ENCODE measurements at regions not wholly inside any gene's neighbourhood (a gene's known extent, or its start where the extent isn't known, plus 50 kb on each side); places are given as distances from the start of the nearest gene placed in this dataset.

GRCh38 chr9:78606001-78606379, 309.1 kb downstream of the PSAT1 start:
- no peak for DNase-seq

- DNase-seq, result no peak
Observed at GRCh38 chr9:78607853-78608252, 310.9 kb downstream of the PSAT1 start.

GRCh38 chr9:78609450-78609849, 312.5 kb downstream of the PSAT1 start:
- DNase-seq, result no peak

- peak; percentile 90 for DNase-seq
Observed at GRCh38 chr9:78612091-78612490, 315.2 kb downstream of the PSAT1 start.

DNA sequence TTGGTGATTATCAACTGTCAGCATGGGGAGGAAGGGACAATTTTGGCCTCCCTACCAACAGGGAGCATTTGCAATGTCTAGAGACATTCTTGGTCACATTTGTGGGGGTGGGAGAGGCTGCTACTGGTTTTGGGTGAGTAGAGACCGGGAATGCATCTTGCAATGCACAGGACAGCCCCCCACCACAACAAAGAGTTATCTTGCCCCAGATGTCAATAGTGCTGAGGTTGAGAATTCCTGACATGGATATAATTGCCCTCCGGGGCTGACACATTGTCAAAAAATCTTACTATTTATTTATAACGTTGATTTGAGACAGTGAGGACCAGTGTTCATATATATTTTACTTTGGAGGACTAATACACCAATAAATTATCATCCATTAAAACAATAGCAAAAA, 316.1 kb downstream of the PSAT1 start:
- DNase-seq, result peak; percentile 86

- peak; percentile 46 for DNase-seq
Observed at GRCh38 chr9:78614892-78615291, 318.0 kb downstream of the PSAT1 start.

GRCh38 chr9:78615372-78615771, 318.4 kb downstream of the PSAT1 start:
- peak; percentile 81 for DNase-seq

GRCh38 chr9:78618735-78619134, 321.8 kb downstream of the PSAT1 start:
- DNase-seq, result no peak

- peak; percentile 71 for DNase-seq
Observed at GRCh38 chr9:78620303-78620702, 323.4 kb downstream of the PSAT1 start.

GRCh38 chr9:78620764-78621163, 323.8 kb downstream of the PSAT1 start:
- DNase-seq, result peak; percentile 93

GRCh38 chr9:78622126-78622525, 325.2 kb downstream of the PSAT1 start:
- no peak for DNase-seq

GRCh38 chr9:78626971-78627370, 330.0 kb downstream of the PSAT1 start:
- DNase-seq, result no peak

DNA sequence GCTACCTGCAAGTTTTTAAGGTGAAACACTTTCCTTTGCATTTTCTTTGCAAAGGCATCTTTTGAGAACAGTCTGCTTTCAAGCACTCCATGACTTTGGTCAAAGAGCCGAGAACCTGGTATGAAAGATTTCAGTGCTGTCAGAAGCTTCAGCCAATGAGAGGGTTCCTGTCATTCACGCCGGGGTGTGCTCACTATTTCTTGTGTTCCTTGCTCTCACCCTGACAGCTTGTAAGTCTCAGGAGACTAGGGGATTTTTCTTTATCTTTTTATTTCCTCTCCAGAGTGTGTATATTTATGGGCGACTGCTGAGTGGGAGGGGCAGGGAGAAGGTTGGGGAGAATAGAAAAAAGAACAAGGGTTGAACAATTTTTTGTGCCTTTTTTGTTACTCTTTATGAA, 334.0 kb downstream of the PSAT1 start:
- no peak for DNase-seq

DNA sequence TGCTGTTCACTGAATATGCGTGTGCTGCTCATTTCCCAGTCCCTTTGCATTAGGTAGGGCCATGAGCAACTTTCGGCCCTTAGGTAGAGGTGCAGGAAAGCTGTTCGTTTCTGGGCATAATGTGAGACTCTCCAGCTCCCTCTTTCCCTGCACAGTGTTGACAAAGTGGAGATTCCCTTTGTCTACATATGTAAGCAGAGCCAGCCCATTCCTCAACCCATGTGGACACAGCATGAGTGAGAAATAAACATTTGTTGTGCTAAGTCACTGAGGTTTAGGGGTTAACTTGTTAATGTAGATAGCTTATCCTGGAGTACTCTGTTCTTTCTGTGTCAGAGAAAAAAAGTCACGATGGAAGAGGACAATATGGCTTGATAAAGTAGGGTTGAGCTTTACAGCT, 343.8 kb downstream of the PSAT1 start:
- no peak for DNase-seq

DNA sequence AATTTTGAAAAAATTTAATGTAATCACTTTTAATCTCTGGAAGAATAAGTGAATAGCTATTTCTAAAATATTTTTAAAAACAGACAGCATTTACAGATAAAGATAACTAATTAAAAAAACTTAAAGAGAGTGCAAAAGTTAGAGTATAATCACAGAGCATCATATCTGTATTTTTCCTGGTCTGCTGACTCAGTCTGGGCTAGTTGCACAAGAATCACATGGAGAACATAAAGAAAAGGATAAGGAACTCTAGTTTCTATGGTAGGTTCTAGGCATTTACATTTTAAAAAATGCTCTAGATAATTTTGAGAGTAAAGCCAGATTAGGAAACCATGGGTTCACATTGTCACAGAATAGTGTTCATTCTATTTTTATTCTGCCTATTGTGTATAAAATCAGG, 347.4 kb downstream of the PSAT1 start:
- no peak for DNase-seq

DNA sequence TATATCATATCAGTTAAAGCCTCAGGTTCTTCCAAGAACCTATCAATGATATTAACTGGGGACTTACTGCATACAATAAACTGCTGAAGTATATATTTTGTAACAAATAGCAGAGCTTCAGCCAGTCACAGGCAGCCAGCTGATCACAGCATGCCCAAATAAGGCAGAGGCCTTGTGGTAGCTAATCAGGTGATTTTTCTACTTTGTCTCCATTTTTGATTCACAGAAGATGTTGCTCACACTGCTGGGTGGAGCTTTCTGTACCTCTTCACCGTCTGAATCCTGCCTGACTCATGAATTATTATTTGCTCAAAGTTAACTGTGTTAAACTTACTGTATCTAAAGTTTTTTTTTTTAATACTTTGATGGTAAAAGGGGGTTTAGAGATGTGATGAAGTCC, 357.4 kb downstream of the PSAT1 start:
- DNase-seq, result no peak

DNA sequence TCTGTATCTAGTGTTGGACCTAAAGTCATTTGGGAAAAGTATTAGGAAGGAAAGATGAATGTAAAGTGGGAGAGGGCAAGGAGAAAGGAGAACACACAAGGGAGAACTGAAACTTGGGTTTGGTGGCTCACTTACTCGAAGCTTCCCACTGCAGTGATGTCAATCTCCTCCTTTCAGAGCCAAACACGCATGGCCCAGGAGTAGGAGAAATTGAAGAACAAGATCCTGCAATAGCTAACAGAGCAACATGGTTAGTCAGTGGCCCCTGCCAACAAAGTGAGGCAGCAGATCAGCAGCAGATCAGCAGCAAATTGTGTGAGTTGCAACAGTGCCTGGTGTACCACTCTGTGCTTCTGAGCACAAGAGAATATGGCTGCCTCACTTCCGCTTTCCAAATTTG, 366.4 kb downstream of the PSAT1 start:
- DNase-seq, result no peak

GRCh38 chr9:78664370-78664769, 367.4 kb downstream of the PSAT1 start:
- no peak for DNase-seq

GRCh38 chr9:78666818-78667414, 370.0 kb downstream of the PSAT1 start:
- peak; percentile 78 for DNase-seq

DNA sequence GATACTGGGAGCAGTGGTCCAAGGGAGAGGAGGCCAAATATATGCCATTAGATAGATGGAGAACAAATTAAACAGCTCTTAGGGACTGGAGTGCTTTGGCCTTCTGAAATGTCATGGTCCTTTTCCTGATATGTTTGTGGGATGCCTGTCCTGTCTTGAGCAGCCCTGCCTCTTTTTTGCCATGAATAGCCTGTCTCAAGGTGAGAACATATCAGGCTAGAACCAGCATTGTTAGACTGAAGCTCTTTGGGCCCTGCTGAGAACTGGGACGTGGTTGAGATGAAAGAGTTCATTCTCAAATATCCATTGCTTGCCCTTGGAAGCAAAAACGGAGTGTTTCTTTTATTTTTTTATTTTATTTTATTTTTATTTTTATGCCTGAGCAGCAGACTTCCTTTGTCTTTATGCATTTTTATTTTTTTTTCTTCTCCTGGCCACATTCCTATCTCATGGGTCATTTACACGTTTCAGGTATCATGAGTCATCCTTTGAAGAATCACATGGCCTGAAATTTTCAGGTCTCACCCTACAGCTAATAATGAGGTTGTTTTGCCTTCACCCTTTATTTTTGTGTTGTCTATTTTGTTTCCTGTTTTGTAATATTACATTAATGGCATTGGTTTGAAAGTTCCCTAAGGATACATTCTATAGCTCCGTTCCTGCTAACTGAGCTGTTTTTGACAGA, 371.4 kb downstream of the PSAT1 start:
- no peak for DNase-seq

- DNase-seq, result peak; percentile 50
Observed at GRCh38 chr9:78669591-78669990, 372.7 kb downstream of the PSAT1 start.

- DNase-seq, result peak; percentile 21
Observed at GRCh38 chr9:78671785-78672184, 374.9 kb downstream of the PSAT1 start.

- DNase-seq, result no peak
Observed at GRCh38 chr9:78674874-78675273, 377.9 kb downstream of the PSAT1 start.

DNA sequence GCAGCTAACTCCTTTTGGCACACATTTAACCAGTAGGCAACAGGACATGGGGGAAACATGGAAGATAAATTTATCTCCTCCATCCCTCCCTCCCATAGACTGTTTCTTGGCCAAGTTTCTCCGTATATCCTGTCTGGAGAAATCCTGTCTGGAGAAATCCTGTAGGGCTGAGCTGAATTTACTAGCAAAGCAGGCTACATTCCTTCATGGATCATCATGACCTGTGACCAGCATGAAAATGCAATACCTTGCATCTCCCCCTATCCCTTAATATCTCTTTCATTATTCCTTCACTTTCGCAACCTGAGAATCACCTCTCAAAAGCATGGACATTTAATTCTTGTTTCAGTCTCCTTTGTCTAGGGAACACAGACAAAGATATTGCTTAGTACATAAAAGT, 379.1 kb downstream of the PSAT1 start:
- DNase-seq, result peak; percentile 85

DNA sequence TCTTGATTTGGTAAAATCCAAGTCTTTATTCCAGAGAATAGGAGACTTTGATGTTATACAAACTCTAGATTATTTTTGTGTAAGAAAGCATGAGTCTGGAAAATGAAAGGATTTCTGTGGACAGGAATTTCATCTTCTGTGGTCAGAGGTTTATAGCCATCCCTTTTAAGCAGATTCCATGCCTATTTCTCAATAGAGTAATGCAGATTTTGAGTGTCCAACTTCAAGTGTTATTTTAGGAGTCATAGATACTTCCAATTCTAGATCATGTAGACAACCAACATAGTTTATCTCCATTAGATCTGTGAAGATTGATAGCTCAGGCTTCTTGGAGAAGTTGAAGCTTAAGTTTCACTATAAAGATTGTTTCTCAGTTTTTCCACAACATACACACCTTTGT, 379.7 kb downstream of the PSAT1 start:
- DNase-seq, result peak; percentile 88

All from fibroblast of skin of right biceps (primary cell).